Fibroblast of lung (primary cell): ENCODE measurements at regions not wholly inside any gene's neighbourhood (a gene's known extent, or its start where the extent isn't known, plus 50 kb on each side); places are given as distances from the start of the nearest gene placed in this dataset.
A peak's percentile ranks its signal among the peaks of the same experiment; 100 is the strongest.

Experiments
- DNase-seq, 2 donors: peaks; one replicate each; pipeline versions ENCODE4 v3.0.0 to v3.0.0-alpha.2; 2010; ENCODE audit warnings: low read depth in 2 of 2
- H2AFZ ChIP-seq: 2 replicates; pipeline ENCODE4 v1.5.1; 2012; ENCODE audit warnings: low read length, control low read depth, inconsistent platforms
- H3K27ac ChIP-seq: 2 replicates; pipeline ENCODE4 v1.5.1; 2011; ENCODE audit warnings: low read length, control low read depth; ENCODE audit not compliant: insufficient read depth
- H3K27me3 ChIP-seq: 2 replicates; pipeline ENCODE4 v1.5.1; 2011; ENCODE audit warnings: mild to moderate bottlenecking, low read length; ENCODE audit not compliant: control insufficient read depth, insufficient read depth
- H3K36me3 ChIP-seq: 2 replicates; pipeline ENCODE4 v1.5.1; 2011; ENCODE audit warnings: low read length; ENCODE audit not compliant: control insufficient read depth, insufficient read depth
- H3K4me1 ChIP-seq: 2 replicates; pipeline ENCODE4 v1.5.1; 2011; ENCODE audit warnings: low read length; ENCODE audit not compliant: control insufficient read depth, insufficient read depth; ENCODE audit errors: extremely low read depth
- H3K4me2 ChIP-seq: 2 replicates; pipeline ENCODE4 v1.5.1; 2011; ENCODE audit warnings: low read length, control low read depth; ENCODE audit not compliant: insufficient read depth; ENCODE audit errors: extremely low read depth
- H3K4me3 ChIP-seq, 4 experiments: fragments of 200-600 bp in 1 of 4; sonication (generic) in 1 of 4; replicated peaks in 1 of 4; 2 replicates each; pipeline ENCODE4 v1.5.1; 2011 to 2016; ENCODE audit warnings: low read length in 4 of 4, low read depth in 3 of 4, mild to moderate bottlenecking in 3 of 4, control low read depth in 2 of 4, inconsistent platforms in 1 of 4, mixed read lengths in 1 of 4; ENCODE audit not compliant: insufficient read depth in 1 of 4; ENCODE audit errors: control extremely low read depth in 1 of 4
- H3K79me2 ChIP-seq: 2 replicates; pipeline ENCODE4 v1.5.1; 2012; ENCODE audit warnings: mild to moderate bottlenecking, low read length, inconsistent platforms; ENCODE audit not compliant: control insufficient read depth, insufficient read depth
- H3K9ac ChIP-seq: 2 replicates; pipeline ENCODE4 v1.5.1; 2011; ENCODE audit warnings: mild to moderate bottlenecking, low read length, control low read depth; ENCODE audit not compliant: insufficient read depth
- H3K9me3 ChIP-seq: 2 replicates; pipeline ENCODE4 v1.5.1; 2012; ENCODE audit warnings: low read depth, low read length; ENCODE audit not compliant: control insufficient read depth, insufficient read depth
- H4K20me1 ChIP-seq: 2 replicates; pipeline ENCODE4 v1.5.1; 2011; ENCODE audit warnings: low read length; ENCODE audit not compliant: control insufficient read depth, insufficient read depth; ENCODE audit errors: extremely low read depth
- EZH2 ChIP-seq: IDR thresholded peaks from 2 replicates; pipeline ENCODE4 v1.5.1; 2012; ENCODE audit warnings: low read length, control low read depth, mild to moderate bottlenecking; ENCODE audit errors: missing control alignments
- TF ChIP-seq, protein P1 (sequence below), 2 donors: IDR thresholded peaks in 1 of 2; conservative IDR thresholded peaks in 1 of 2; 1 replicate in 1 of 2; 2 replicates in 1 of 2; pipeline ENCODE4 v1.5.1; 2011 to 2012; ENCODE audit warnings: low read length in 2 of 2, control low read depth in 1 of 2, inconsistent platforms in 1 of 2, low read depth in 1 of 2, mild to moderate bottlenecking in 1 of 2

DNA sequence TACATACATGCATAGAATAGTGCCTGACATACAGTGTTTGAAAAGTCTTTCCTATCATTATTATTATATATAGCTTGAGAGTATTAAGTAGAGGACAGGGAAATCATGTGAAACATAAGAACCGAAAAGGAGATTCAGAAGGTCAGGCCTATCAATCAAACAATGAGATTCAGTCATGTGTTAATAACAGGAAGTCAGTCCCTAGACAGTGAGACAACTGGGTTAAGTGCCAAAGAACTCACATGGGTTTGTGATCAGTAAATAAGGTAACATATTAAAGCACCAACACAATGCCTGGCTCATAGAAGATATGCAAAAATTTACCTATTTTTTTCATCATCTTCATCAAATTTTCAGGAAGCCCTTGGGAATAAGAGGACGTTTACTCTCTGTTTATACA lies 174.3 kb upstream of the FAT3 start:
- no peak for DNase-seq
- TF ChIP-seq, protein P1, sequence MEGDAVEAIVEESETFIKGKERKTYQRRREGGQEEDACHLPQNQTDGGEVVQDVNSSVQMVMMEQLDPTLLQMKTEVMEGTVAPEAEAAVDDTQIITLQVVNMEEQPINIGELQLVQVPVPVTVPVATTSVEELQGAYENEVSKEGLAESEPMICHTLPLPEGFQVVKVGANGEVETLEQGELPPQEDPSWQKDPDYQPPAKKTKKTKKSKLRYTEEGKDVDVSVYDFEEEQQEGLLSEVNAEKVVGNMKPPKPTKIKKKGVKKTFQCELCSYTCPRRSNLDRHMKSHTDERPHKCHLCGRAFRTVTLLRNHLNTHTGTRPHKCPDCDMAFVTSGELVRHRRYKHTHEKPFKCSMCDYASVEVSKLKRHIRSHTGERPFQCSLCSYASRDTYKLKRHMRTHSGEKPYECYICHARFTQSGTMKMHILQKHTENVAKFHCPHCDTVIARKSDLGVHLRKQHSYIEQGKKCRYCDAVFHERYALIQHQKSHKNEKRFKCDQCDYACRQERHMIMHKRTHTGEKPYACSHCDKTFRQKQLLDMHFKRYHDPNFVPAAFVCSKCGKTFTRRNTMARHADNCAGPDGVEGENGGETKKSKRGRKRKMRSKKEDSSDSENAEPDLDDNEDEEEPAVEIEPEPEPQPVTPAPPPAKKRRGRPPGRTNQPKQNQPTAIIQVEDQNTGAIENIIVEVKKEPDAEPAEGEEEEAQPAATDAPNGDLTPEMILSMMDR (conservative IDR thresholded peaks at IDR 0.05 in 1 of 2, IDR thresholded peaks at IDR 0.05 in 1 of 2; ENCODE audit: low read depth in 1 of 2, low read length in 2 of 2) = no peak
- no peak for TF ChIP-seq EZH2
- Histone ChIP-seq H3K4me1 (no peaks in the 10 kb centered on the region), H3K9ac (no peak overlapping the region), H3K27me3 (no peaks in the 10 kb centered on the region), H3K4me3 (no peak overlapping the region), H3K4me2 (no peak overlapping the region), H3K9me3 (no peaks in the 10 kb centered on the region), H3K36me3 (no peaks in the 10 kb centered on the region), H3K27ac (no peak overlapping the region), H4K20me1 (no peaks in the 10 kb centered on the region), H3K79me2 (no peaks in the 10 kb centered on the region), H2AFZ (no peak overlapping the region)

- H4K20me1 ChIP-seq = no peaks in the 10 kb centered on the region
- H3K27ac ChIP-seq = no peak overlapping the region
- TF ChIP-seq, protein P1 (conservative IDR thresholded peaks at IDR 0.05 in 1 of 2, IDR thresholded peaks at IDR 0.05 in 1 of 2; ENCODE audit: low read depth in 1 of 2, low read length in 2 of 2) = no peak
- no peak for TF ChIP-seq EZH2
Observed at GRCh38 chr11:92048415-92048814, 176.2 kb upstream of the FAT3 start.

DNA sequence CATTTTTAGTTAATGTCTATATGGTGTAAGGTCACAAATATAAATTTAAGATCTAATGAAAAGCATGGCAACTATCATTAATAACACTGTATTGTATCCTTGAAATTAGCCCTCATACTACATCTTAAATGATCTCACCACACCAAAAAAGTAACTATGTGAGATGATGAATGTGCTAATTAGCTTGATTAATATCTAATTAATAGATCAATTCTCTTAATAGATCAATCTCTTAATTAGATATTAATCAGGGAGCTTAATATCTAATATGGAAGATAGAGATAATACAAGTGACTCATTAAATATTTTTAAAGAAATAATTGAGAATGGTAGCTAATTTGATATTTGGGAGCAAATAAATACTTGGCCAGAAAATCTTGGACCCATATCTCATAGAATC lies 178.5 kb upstream of the FAT3 start:
- Histone ChIP-seq H3K9ac (no peak overlapping the region), H2AFZ (no peak overlapping the region), H3K27me3 (no peaks in the 10 kb centered on the region), H3K4me3 (no peak overlapping the region), H3K27ac (no peak overlapping the region), H3K4me2 (no peak overlapping the region), H3K4me1 (no peaks in the 10 kb centered on the region), H3K79me2 (no peaks in the 10 kb centered on the region), H4K20me1 (no peaks in the 10 kb centered on the region), H3K9me3 (no peaks in the 10 kb centered on the region), H3K36me3 (no peaks in the 10 kb centered on the region)
- DNase-seq = no peak
- no peak for TF ChIP-seq EZH2
- TF ChIP-seq, protein P1 (conservative IDR thresholded peaks at IDR 0.05 in 1 of 2, IDR thresholded peaks at IDR 0.05 in 1 of 2; ENCODE audit: low read depth in 1 of 2, low read length in 2 of 2) = no peak

More at GRCh38 chr11:92048415-92048814, 176.2 kb upstream of the FAT3 start:
- Histone ChIP-seq H3K4me3 (no peak overlapping the region), H3K79me2 (no peaks in the 10 kb centered on the region), H3K9ac (no peak overlapping the region), H3K4me2 (no peak overlapping the region), H3K4me1 (no peaks in the 10 kb centered on the region), H3K9me3 (no peaks in the 10 kb centered on the region), H3K27me3 (no peaks in the 10 kb centered on the region), H2AFZ (no peak overlapping the region), H3K36me3 (no peaks in the 10 kb centered on the region)
- DNase-seq = peak in 1 of 2 donors; percentile 6
